ENCODE measurements at regions not wholly inside any gene's neighbourhood (a gene's known extent, or its start where the extent isn't known, plus 50 kb on each side); places are given as distances from the start of the nearest gene placed in this dataset.
"Not testable (repeated sequence)": the region's sequence is repeated elsewhere in the genome, so short reads cannot be mapped to it uniquely, and the experiment has no call there.

GRCh38 chr7:135872861-135873260, 104.3 kb downstream of the MTPN start:
- DNase-seq (ENCODE audit: low read depth); POLR2A ChIA-PET: not testable (repeated sequence)

GRCh38 chr7:135862586-135863340, 114.2 kb upstream of the FAM180A start:
- no peak for DNase-seq (ENCODE audit: low read depth)
- Histone ChIP-seq H3K4me3 (ENCODE audit: low read depth, low read length) (no peak overlapping the region), H3K27me3 (ENCODE audit: control insufficient read depth, insufficient read depth, low read length) (no peaks in the 10 kb centered on the region; the same call in 1 of the 2 replicates), H3K36me3 (ENCODE audit: control insufficient read depth, insufficient read depth, low read length) (no peaks in the 10 kb centered on the region)
- no peak for TF ChIP-seq CTCF (IDR thresholded peaks at IDR 0.05; ENCODE audit: insufficient read depth, low read depth, low read length)
- CTCF ChIA-PET = no interaction called here
- POLR2A ChIA-PET = no interaction called here

More at GRCh38 chr7:135872861-135873260, 104.3 kb downstream of the MTPN start:
- H3K27me3 ChIP-seq (ENCODE audit: control insufficient read depth, insufficient read depth, low read length); H3K4me3 ChIP-seq (ENCODE audit: low read depth, low read length); H3K36me3 ChIP-seq (ENCODE audit: control insufficient read depth, insufficient read depth, low read length); CTCF ChIA-PET: not testable (repeated sequence)

- Histone ChIP-seq H3K4me3 (ENCODE audit: low read depth, low read length) (no peak overlapping the region), H3K36me3 (ENCODE audit: control insufficient read depth, insufficient read depth, low read length) (no peaks in the 10 kb centered on the region), H3K27me3 (ENCODE audit: control insufficient read depth, insufficient read depth, low read length) (no peaks in the 10 kb centered on the region; the same call in 1 of the 2 replicates)
- CTCF ChIA-PET = no interaction called here
- no peak for DNase-seq (ENCODE audit: low read depth)
- no peak for TF ChIP-seq CTCF (IDR thresholded peaks at IDR 0.05; ENCODE audit: insufficient read depth, low read depth, low read length)
- POLR2A ChIA-PET = no interaction called here
Measured at GRCh38 chr7:135859538-135859937, 110.9 kb upstream of the FAM180A start.

- CTCF ChIA-PET = no interaction called here
- H3K4me3 ChIP-seq (ENCODE audit: low read depth, low read length) = no peak overlapping the region
- TF ChIP-seq CTCF (IDR thresholded peaks at IDR 0.05; ENCODE audit: insufficient read depth, low read depth, low read length) = no peak
- H3K27me3 ChIP-seq (ENCODE audit: control insufficient read depth, insufficient read depth, low read length) = no peaks in the 10 kb centered on the region; the same call in 1 of the 2 replicates
- no peak for DNase-seq (ENCODE audit: low read depth)
- H3K36me3 ChIP-seq (ENCODE audit: control insufficient read depth, insufficient read depth, low read length) = no peaks in the 10 kb centered on the region
- POLR2A ChIA-PET = no interaction called here
Measured at GRCh38 chr7:135858851-135859250, 110.2 kb upstream of the FAM180A start.

- CTCF ChIA-PET = no interaction called here
- no peak for DNase-seq (ENCODE audit: low read depth)
- TF ChIP-seq CTCF (IDR thresholded peaks at IDR 0.05; ENCODE audit: insufficient read depth, low read depth, low read length) = no peak
Measured at GRCh38 chr7:135858379-135858778, 109.8 kb upstream of the FAM180A start.

More at GRCh38 chr7:135858379-135858778, 109.8 kb upstream of the FAM180A start:
- Histone ChIP-seq H3K4me3 (ENCODE audit: low read depth, low read length) (no peak overlapping the region), H3K27me3 (ENCODE audit: control insufficient read depth, insufficient read depth, low read length) (no peaks in the 10 kb centered on the region; the same call in 1 of the 2 replicates), H3K36me3 (ENCODE audit: control insufficient read depth, insufficient read depth, low read length) (no peaks in the 10 kb centered on the region)
- POLR2A ChIA-PET = no interaction called here

Data from BJ (cell line).